SK-N-SH treated with all-trans-retinoic acid at 6 μM for 48 hours (cell line): ENCODE measurements at regions not wholly inside any gene's neighbourhood (a gene's known extent, or its start where the extent isn't known, plus 50 kb on each side); places are given as distances from the start of the nearest gene placed in this dataset.

Experiments used
- ARNTL ChIP-seq: fragments of 450-650 bp; formaldehyde crosslinking; IDR thresholded peaks from 2 replicates; pipeline ENCODE4 v1.5.0; 2020; ENCODE audit warnings: low read depth, mild to moderate bottlenecking, moderate library complexity, borderline replicate concordance
- ISL1 ChIP-seq: fragments of 250-450 bp; sonication (Bioruptor Pico); IDR thresholded peaks from 2 replicates; pipeline ENCODE4 v2.1.2; 2022; ENCODE audit warnings: mild to moderate bottlenecking, moderate library complexity
- TCF4 ChIP-seq: fragments of 250-450 bp; sonication (Bioruptor Pico); IDR thresholded peaks from 2 replicates; pipeline ENCODE4 v1.8.0; 2021; ENCODE audit warnings: mild to moderate bottlenecking, moderate library complexity, borderline replicate concordance
- ZFP30 ChIP-seq: fragments of 450-650 bp; formaldehyde crosslinking; IDR thresholded peaks from 2 replicates; pipeline ENCODE4 v1.5.0; 2022; ENCODE audit warnings: mild to moderate bottlenecking, moderate library complexity

- no peak for TF ChIP-seq ISL1
- no peak for TF ChIP-seq TCF4
- TF ChIP-seq ARNTL (CRISPR knock-in tag), result no peak
- TF ChIP-seq ZFP30 (CRISPR knock-in tag), result no peak
Observed at GRCh38 chr5:125452991-125453390, 706.6 kb upstream of the ZNF608 start.
